Cardiac fibroblast (primary cell): ENCODE measurements at regions not wholly inside any gene's neighbourhood (a gene's known extent, or its start where the extent isn't known, plus 50 kb on each side); places are given as distances from the start of the nearest gene placed in this dataset.

Experiments
- DNase-seq, 2 donors: peaks; one replicate each; pipeline versions ENCODE4 v3.0.0 to v3.0.0-alpha.2; 2010; ENCODE audit warnings: low read depth in 2 of 2
- H3K4me3 ChIP-seq, 2 donors: replicated peaks in 1 of 2; 1 replicate in 1 of 2; 2 replicates in 1 of 2; pipeline ENCODE4 v1.5.1; 2011; ENCODE audit warnings: low read depth in 2 of 2, low read length in 2 of 2, mild to moderate bottlenecking in 2 of 2, moderate library complexity in 1 of 2
- CTCF ChIP-seq: IDR thresholded peaks from one replicate; pipeline ENCODE4 v1.5.1; 2011; ENCODE audit warnings: low read depth, mild to moderate bottlenecking, low read length, inconsistent platforms

- no peak for DNase-seq
- no peak overlapping the region for H3K4me3 ChIP-seq
- no peak for TF ChIP-seq CTCF
Observed at GRCh38 chr11:134646561-134646960, 234.5 kb upstream of the B3GAT1 start.

GRCh38 chr11:134645576-134645975, 233.5 kb upstream of the B3GAT1 start:
- DNase-seq, result no peak
- no peak for TF ChIP-seq CTCF
- H3K4me3 ChIP-seq, result no peak overlapping the region

GRCh38 chr11:134644476-134645456, 232.7 kb upstream of the B3GAT1 start:
- no peak for TF ChIP-seq CTCF
- no peak for DNase-seq
- H3K4me3 ChIP-seq, result no peak overlapping the region

- no peak for TF ChIP-seq CTCF
- no peak overlapping the region for H3K4me3 ChIP-seq
- DNase-seq, result no peak
Observed at GRCh38 chr11:134643115-134644012, 231.3 kb upstream of the B3GAT1 start.

- no peak for TF ChIP-seq CTCF
- no peak overlapping the region for H3K4me3 ChIP-seq
- no peak for DNase-seq
Observed at GRCh38 chr11:134642206-134642605, 230.2 kb upstream of the B3GAT1 start.

- no peak for DNase-seq
- no peak overlapping the region for H3K4me3 ChIP-seq
- no peak for TF ChIP-seq CTCF
Observed at GRCh38 chr11:134640971-134641968, 229.2 kb upstream of the B3GAT1 start.
